Endothelial cell of umbilical vein (primary cell): ENCODE measurements at regions not wholly inside any gene's neighbourhood (a gene's known extent, or its start where the extent isn't known, plus 50 kb on each side); places are given as distances from the start of the nearest gene placed in this dataset.

Experiments
- FOS ChIP-seq: IDR thresholded peaks from 2 replicates; pipeline ENCODE4 v1.6.1; 2011; ENCODE audit warnings: mild to moderate bottlenecking, low read length, moderate library complexity, borderline replicate concordance; ENCODE audit not compliant: insufficient read depth
- JUN ChIP-seq: IDR thresholded peaks from 2 replicates; pipeline ENCODE4 v1.6.1; 2011; ENCODE audit warnings: borderline replicate concordance, low read depth; ENCODE audit not compliant: insufficient read length, insufficient read depth
- POLR2A ChIP-seq: IDR thresholded peaks from 2 replicates; pipeline ENCODE4 v1.6.1; 2012; ENCODE audit warnings: low read depth, mild to moderate bottlenecking, control low read depth, low read length
- TF ChIP-seq, protein P1 (sequence below), 2 donors: IDR thresholded peaks; 1 replicate in 1 of 2; 2 replicates in 1 of 2; pipeline ENCODE4 v1.5.1; 2011; ENCODE audit warnings: low read length in 2 of 2, mild to moderate bottlenecking in 2 of 2, moderate library complexity in 2 of 2, control low read depth in 1 of 2, inconsistent platforms in 1 of 2, low read depth in 1 of 2; ENCODE audit not compliant: insufficient read depth in 1 of 2; ENCODE audit errors: extremely low read depth in 1 of 2

DNA sequence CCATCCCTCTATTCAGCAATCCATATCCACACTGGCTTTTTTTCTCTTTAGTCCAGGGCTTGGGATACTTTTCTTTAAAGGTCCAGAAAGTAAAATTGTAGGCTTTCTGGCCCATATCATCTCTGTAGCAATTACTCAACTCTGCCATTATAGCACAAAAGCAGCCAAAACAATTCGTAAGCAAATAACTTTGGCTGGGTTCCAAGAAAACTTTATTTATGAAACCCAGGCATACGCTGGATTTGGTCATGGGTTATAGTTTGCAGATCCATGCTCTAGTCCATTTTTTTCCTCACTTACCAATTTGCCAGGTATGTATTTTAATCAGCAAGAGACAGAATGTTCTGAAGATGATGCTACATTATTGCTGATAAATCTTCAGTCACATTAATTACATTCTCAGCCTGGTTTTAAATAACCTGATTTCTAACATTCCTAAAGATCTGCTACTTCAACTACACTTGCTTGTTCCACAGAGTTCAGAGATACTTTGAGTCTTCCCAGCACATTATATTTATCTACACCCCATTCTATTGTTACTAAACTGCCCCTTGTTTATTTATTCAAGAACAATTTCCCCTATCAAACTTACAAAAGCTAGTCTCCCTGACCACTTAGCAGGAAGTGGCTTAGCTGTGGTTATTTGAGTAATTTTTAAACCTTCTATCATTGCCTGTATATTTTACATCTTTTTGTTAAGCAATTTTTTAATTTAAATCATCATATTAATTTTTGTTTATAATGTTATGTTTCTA, 161.0 kb downstream of the ISL1 start:
- TF ChIP-seq JUN (no peak), FOS (no peak), POLR2A (no peak)
- TF ChIP-seq, protein P1, sequence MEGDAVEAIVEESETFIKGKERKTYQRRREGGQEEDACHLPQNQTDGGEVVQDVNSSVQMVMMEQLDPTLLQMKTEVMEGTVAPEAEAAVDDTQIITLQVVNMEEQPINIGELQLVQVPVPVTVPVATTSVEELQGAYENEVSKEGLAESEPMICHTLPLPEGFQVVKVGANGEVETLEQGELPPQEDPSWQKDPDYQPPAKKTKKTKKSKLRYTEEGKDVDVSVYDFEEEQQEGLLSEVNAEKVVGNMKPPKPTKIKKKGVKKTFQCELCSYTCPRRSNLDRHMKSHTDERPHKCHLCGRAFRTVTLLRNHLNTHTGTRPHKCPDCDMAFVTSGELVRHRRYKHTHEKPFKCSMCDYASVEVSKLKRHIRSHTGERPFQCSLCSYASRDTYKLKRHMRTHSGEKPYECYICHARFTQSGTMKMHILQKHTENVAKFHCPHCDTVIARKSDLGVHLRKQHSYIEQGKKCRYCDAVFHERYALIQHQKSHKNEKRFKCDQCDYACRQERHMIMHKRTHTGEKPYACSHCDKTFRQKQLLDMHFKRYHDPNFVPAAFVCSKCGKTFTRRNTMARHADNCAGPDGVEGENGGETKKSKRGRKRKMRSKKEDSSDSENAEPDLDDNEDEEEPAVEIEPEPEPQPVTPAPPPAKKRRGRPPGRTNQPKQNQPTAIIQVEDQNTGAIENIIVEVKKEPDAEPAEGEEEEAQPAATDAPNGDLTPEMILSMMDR (IDR thresholded peaks at IDR 0.05; ENCODE audit: extremely low read depth in 1 of 2, insufficient read depth in 1 of 2, low read depth in 1 of 2, low read length in 2 of 2) = no peak
